ENCODE measurements at regions not wholly inside any gene's neighbourhood (a gene's known extent, or its start where the extent isn't known, plus 50 kb on each side); places are given as distances from the start of the nearest gene placed in this dataset.

DNA sequence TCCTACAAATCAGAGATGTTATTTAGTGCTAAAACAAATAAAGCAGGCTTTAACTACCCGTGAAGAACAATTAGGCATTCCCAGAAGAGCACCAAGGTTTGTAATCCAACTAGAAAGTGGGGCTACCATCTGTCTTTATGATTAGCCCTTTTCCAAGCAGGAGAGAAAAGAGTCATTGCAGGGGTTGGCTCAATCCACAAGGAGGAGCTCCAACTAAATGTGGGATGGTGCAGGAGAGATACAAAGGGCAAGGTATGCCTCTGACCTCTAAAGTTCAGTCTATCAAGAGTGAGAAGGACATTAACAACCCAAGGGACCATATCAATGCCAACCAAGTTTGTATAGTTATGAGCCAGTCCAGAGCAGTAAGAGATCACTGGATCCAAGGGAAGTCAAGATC is 382.7 kb upstream of the DUSP10 start:
- ChIA-PET POLR2A (no interaction called here), CTCF (no interaction called here)

DNA sequence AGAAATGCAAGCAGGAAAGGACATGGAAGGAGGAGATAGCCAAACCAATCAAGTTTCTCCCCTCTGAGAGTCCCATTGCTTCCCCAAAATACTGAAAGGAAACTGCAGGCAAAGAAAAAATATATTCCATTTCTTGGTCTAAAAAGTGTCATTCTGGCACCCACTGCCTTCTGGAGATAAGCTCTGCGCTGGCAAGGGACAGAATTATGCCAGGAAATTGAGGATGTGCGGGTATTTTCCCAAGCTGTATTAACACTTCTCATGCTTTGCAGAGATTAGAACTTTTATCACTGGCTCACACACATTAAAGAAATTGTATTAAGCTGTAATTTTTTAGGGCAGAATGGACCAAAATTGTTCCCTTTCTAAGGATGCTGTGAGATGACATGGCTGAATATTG is 381.2 kb upstream of the DUSP10 start:
- CTCF ChIA-PET = no interaction called here
- POLR2A ChIA-PET = no interaction called here

DNA sequence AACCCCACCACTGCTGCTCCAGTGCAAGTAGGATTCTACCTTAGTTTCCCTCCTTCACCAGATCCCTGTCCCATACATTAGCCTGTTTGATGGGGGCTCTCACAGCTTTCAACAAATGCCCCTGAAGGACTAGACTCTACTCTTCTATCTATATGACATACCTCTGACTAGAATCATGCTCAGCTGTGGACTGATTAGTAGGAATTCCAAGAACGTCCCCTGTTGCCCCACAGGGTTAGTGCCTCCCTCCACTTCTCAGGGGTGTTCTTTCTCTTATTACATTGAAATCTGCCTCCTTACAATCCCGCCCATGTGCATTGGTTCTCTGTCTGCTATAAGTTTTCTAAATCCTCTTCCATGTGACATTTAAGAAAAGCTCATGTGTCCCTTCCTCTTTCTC is 375.9 kb upstream of the DUSP10 start:
- CTCF ChIA-PET = no interaction called here

DNA sequence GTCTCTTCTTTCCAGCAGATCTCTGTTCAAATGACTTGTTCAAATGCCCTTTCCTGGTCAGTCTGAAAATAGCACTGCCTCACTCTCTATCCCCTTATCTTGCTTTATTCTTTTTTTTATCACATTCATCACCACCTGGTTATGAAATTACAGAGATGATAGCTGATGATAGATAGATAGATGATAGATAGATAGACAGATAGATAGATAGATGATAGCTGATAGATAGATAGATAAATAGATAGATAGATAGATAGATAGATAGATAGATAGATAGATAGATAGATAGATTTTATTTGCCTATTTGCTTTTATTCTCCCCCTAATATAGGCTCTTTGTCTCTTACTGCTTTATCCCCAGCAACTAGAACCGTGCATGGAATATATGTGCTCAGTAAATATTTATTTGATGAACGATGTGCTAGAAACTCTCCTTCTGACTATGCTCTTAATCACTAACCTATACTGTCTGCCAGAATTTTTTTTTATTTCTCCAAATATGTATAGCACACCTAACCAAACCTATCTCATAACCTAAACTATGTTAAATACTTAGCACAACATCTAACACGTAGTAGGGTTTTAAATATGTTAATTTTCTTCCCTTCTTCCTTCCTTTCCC is 372.8 kb upstream of the DUSP10 start:
- ChIA-PET CTCF (no interaction called here), POLR2A (no interaction called here)

More for the DNA sequence above, 375.9 kb upstream of the DUSP10 start:
- POLR2A ChIA-PET = interaction anchor here (0.6 kb wide), 1 partner anchor 419 kb away, joined by 3 read pairs; no protein-coding TSS in a partner anchor

DNA sequence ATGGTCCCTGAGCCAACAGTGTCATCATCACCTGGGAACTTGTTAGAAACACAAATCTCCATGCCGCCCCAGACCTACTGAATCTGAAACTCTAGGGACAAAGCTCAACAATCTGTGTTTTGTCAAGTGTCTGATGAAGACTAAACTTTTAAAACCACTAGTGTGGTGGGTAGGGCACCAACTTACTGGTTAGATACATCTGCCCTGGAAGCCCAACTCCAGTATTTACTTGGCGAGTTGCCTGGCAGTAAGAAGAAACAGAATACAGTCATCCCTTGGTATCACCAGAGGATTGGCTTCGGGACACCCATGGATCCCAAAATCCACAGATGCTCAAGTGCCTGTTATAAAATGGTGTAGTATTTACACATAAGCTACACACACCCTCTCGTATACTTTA is 367.9 kb upstream of the DUSP10 start:
- POLR2A ChIA-PET = no interaction called here
- CTCF ChIA-PET = interaction anchor here (1.0 kb wide), 1 partner anchor 25 kb away, joined by 3 read pairs; no protein-coding TSS in a partner anchor

DNA sequence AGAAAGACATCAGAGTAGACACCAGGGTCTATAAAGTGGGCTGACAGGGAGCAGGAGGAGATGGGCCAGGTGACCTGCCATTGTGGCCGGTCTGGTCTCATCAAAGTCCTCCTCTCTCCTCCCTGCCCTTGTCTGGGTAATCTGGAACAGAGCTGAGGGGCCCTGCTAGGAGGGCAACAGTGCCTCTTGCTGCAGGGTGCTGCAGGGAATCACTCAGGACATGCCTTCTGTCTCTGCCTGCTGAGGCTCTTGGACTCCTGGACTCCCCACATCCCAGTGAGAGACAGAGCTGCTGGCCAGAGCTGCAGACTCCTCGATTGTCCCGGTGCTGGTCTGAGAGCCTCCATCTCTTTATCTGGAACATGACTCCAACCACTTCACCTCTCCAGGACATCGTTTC is 366.1 kb upstream of the DUSP10 start:
- ChIA-PET POLR2A (no interaction called here), CTCF (no interaction called here)

DNA sequence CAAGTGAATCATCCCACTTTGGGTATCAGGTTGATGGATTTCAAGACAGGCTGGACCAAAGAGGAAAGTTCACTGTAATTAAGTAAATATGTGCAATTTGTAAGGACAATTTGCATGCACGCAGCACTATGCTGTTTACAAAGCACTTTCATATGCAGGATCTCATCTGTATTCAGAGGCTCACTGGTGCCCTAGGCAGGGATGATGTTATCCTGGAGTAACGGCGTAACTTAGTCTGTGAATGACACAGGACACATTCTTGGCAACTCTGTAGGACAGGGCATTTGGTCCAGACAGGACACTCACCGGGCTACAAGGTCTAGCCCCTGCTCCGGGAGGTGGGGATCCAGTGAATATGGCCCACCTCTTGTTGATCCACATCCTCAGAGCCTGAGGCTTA is 365.4 kb upstream of the DUSP10 start:
- ChIA-PET CTCF (no interaction called here), POLR2A (no interaction called here)

DNA sequence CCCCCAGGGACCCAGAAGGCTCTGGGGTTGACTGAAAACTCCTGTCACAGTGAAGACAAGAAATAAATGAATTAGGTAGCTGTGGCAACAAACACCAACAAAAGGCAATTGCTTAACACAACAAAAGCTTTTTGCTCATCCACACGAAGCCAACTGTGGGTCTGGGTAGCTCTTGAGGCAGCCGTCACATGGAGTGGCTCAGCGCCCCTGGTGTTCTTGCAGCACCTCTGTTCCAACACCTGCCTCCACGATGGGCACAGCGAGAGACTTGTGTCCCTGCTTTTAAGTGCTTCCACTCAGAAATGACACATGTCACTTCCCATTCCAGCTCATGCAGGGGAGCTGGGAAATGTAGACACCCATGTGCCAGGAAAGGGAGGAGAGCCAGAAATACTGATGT is 364.5 kb upstream of the DUSP10 start:
- ChIA-PET CTCF (no interaction called here), POLR2A (no interaction called here)

DNA sequence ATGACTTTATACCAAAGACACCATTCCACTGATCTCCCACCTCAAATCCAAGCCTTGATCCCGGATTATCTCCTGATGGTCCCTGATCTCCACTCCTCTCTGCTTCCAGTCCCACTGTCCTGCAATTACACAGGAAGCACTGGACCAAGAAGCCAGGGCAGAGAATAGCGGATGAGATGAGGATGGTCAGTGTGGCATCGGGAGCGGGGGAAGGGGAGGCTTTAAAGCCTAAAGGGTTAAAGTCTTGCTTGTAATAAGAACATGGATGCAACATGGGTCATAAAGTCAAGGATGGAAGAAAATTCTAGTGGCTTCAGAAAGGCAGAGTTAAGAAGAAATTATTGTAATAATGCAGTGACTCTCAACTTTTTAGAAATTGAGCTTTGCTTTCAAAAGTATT is 364.0 kb upstream of the DUSP10 start:
- ChIA-PET CTCF (interaction anchor here (0.5 kb wide), 1 partner anchor 15 kb away, joined by 3 read pairs; no protein-coding TSS in a partner anchor), POLR2A (no interaction called here)

DNA sequence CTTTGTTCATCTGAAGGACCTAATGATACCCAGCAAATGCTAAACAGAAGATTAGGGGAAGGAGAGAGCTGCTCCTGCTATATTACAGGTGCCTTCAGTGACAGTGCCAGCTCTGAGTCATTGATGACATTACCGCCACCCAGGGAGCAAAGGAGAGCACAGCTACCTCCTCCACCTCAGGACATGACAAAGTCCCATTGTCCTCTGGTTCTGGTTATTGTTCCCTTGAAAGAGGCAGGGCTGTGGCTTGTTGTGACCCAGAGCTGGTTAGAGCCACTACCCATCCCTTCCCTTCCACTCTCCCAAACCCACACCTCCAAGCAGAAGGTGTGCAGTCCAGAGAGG is 363.5 kb upstream of the DUSP10 start:
- ChIA-PET POLR2A (no interaction called here), CTCF (interaction anchor here (0.5 kb wide), 1 partner anchor 15 kb away, joined by 3 read pairs; no protein-coding TSS in a partner anchor)

DNA sequence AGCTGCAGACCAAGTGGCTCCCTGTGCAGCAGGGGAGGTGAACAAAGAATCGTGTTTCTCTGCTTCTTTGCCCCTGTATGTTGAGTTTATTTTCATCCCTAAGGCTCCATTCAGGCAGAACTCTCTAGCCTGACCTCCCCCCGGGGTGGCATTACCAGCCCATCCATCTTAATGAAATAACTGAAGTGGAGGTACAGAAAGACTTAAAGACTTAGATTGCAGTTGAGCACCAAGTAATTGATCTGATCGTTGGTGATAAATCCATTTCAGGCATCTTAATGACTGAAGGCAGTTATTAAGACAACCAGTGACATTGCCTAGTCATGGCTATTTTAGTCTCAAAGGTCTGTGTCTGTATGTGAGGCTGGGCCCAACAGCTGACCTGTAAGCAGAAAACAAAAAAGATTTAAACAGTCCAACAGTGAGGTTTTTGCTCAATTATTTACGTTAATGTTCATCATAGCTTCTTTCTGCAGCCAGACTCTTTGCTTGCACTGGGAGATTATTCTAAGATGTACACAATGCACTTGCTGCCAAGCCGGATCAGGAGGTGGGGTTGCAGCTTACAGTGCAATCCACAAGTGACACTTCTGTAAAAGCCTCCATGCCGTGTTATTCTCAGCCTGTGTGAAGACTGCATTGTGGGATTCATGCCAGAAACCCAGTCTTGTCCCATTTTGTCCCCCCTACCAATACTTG is 363.0 kb upstream of the DUSP10 start:
- POLR2A ChIA-PET = no interaction called here
- CTCF ChIA-PET = no interaction called here

DNA sequence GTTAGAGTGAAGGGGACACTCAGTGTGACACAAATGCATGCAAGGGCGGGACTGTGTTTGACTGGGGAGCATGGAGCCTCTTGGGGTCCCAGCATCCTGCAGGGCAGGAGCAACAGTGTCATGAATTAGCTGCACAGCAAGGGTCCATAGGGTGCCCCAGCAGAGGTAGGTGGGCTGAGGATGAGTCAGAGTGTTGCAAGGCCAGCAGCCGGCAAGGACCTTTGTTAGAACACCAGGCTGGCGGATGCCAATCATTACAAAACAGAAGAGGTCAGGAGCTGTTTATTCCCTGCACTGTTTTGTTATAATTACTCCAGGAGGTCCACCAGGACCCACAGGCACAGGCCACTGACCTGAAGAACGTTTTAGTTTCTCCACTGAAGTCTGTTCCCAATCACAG is 362.2 kb upstream of the DUSP10 start:
- CTCF ChIA-PET = no interaction called here
- POLR2A ChIA-PET = no interaction called here

DNA sequence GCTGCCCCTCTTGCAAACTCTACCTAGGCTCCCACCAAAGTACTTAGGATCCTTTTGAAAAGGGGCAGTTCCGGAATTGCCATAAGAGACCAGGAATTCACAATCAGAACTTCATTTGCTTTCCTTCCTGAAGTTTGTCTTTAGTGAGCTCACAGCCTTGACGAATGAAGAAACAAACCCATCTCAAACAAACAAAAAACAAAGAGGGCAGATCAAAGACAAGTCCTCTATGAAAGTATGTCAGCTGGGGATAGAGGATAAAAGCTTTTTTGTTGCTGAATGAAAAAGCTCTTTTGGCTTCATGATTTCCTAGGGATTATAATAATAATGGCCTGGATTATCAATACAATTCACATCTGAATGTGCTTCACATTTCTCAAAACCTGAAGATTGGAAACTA is 357.9 kb upstream of the DUSP10 start:
- ChIA-PET CTCF (no interaction called here), POLR2A (no interaction called here)

DNA sequence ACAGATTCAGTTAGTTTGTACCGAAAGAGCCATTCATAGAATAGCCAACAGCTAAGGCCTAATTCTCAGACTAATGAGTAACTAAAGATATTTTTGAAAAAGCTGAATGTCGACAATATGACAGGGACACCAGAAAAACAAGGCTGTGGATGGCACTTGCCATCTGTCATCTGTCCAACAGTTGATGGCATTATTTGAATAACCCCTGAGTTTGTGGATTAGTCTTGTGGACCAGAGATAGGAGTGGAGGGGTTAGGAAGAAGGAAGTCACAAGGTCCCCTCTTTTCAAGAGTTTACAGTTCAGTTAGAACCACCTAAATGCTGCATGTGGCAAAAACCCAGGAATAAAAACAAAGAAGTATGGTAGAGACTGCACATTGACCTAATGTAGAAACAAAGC is 356.5 kb upstream of the DUSP10 start:
- CTCF ChIA-PET = no interaction called here
- POLR2A ChIA-PET = no interaction called here

DNA sequence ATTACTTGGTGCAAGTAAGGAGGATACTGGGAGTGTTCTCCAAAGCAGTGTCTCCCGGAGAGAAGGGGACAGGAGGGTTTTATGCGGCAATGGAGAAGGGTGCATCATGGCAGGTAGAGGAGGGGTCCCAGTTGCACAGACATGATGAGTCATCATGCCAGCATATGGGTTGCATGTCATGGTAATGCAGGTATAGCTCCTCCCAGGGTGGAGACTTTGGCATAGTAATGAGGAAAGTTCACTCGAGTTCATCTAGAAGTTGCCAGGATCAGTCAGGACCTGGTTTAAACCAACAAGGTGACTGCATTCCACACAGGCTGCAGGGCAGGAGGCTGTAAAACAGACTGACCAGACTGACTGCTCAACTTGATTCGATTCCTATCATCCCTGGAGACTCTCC is 355.7 kb upstream of the DUSP10 start:
- ChIA-PET POLR2A (no interaction called here), CTCF (interaction anchor here (1.2 kb wide), 1 partner anchor 358 kb away, joined by 4 read pairs; no protein-coding TSS in a partner anchor)

DNA sequence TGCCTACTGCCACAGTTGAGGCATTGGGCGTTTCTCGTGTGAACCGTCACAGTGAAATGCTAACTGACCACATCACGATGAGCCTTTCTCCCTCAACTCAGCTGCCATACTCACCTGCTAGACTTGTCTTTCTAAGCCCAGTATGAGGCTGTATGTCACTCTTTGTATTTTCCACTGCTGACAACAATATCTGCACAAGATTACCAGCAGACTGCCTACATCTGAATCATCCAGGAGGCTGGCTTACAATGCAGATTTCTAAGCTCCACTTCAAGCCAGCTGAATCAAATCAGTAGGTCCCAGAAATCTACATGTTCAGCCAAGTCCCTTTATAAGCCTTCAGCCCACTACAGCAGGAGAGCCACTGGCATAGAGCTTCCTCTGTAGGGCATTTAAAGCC is 355.0 kb upstream of the DUSP10 start:
- POLR2A ChIA-PET = no interaction called here
- CTCF ChIA-PET = interaction anchor here (0.6 to 1.2 kb wide), 2 partner anchors 359 to 367 kb away, joined by 3 to 4 read pairs; no protein-coding TSS in a partner anchor

DNA sequence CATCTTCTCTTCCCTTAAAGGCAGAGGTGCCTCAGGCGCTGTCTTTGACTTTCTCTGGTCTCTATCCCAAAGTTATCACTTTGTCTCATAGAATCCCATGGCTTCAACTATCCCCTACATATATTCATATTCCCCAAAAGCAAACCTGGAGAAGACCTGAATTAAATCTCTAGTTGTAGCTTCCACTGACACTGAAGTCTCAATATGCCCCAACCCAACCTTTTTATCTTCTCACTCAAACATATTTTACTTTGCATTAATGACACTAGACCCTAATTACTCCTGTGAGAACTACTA is 354.5 kb upstream of the DUSP10 start:
- POLR2A ChIA-PET = no interaction called here

DNA sequence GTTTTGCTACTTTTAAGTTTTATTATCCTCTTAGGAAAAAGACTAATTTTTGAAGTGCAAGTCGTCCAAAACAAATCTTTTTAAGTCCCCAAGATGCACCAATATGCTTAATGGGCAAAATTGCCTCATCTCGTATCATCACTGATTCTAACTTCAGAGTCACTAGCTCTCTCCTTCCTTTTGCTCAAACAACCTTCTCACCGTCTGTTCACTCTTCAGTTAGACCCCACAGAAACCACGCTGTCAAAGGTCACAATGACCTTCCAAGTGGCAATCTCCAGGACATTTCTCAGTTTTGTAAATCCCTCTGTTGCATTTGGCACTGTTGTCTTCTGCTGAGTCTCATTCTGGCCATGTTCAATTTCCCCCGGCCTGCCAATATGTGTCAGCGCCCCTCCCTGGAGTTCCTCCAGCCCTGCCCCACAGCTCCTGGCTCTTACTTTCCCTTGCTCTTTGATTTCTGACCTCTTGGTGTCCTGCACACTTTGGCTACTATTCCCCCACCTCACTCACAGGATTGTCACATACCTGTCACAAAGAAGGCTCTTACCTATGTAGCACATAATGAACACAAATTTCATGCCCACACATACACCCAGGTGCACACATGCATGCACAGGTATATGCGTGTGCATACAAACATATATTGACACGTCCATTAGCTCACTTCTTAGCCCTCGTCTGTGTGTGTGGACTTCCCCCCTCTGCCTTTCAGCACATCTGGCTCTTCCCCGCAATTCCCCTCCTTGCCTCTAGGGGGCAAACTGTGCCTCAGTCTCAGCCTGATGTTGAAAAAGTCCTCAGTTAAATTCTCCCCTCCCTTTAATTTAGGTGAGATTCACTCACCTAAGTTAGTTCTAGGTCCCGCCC is 354.0 kb upstream of the DUSP10 start:
- ChIA-PET POLR2A (no interaction called here), CTCF (interaction anchor here (0.6 to 1.6 kb wide), 6 partner anchors 11 to 618 kb away, joined by 3 to 10 read pairs (median 3); no protein-coding TSS in a partner anchor)

More for the DNA sequence above, 354.5 kb upstream of the DUSP10 start:
- CTCF ChIA-PET = interaction anchor here (0.6 to 1.2 kb wide), 3 partner anchors 122 to 619 kb away, joined by 3 to 4 read pairs (median 3); no protein-coding TSS in a partner anchor

DNA sequence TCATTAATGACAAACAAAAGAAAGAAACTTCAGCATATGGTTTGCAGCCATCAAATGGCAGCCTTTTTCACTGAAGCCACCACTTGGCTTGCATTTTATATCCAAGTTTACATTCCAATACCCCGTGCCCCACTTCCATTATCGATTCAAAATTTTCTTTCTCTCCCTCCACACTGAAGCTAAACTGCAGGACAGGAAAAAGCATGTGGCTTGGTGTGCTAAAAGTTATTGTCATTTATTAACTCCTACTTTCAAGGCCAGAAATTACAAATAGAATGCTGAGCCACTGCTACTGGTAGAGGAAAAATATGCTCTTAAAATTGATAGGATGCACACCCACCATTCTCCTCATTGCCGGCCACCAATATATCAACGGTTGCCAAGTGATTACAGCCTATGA is 351.6 kb upstream of the DUSP10 start:
- POLR2A ChIA-PET = no interaction called here

DNA sequence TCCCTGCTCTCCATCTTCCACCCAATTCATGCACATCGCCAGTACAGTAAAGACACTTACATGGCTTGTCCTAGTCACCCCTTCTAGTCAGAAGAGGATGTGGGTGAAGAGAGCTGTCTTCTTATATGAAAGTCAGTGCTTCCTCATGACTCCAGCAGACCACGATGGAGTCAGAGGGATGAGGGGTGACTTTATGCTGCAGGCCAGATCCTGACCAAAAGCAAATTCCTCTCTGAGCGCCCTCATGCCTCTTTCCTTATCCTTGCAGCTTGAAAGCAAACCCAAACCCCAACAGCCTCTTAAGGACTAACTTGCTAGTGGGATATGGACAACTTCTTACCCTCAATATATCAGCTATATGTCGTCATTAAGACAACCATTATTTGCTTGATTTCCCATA is 348.2 kb upstream of the DUSP10 start:
- ChIA-PET POLR2A (no interaction called here), CTCF (no interaction called here)

More for the DNA sequence above, 351.6 kb upstream of the DUSP10 start:
- CTCF ChIA-PET = interaction anchor here (1.1 kb wide), 1 partner anchor 362 kb away, joined by 3 read pairs; no protein-coding TSS in a partner anchor

Data from activated CD8-positive, alpha-beta memory T cell treated with anti-CD3 and anti-CD28 coated beads for 36 hours (primary cell).